Colonic mucosa (tissue), 4 donors: ENCODE measurements at regions not wholly inside any gene's neighbourhood (a gene's known extent, or its start where the extent isn't known, plus 50 kb on each side); places are given as distances from the start of the nearest gene placed in this dataset.
"Not testable (repeated sequence)": the region's sequence is repeated elsewhere in the genome, so short reads cannot be mapped to it uniquely, and the experiment has no call there.

Experiments
- DNase-seq: peaks from one replicate; pipeline ENCODE4 v3.0.0-alpha.2; 2020
- H3K27ac ChIP-seq: fragments of 200-600 bp; one replicate; pipeline ENCODE4 v1.8.0; 2021
- H3K27me3 ChIP-seq: fragments of 200-600 bp; one replicate; pipeline ENCODE4 v1.8.0; 2021
- H3K36me3 ChIP-seq: fragments of 200-600 bp; one replicate; pipeline ENCODE4 v1.8.0; 2021
- H3K4me1 ChIP-seq: fragments of 200-600 bp; one replicate; pipeline ENCODE4 v1.8.0; 2021; ENCODE audit warnings: mild to moderate bottlenecking
- H3K4me3 ChIP-seq: fragments of 200-600 bp; one replicate; pipeline ENCODE4 v1.8.0; 2021
- H3K9ac ChIP-seq, 2 donors: one replicate each; pipeline ENCODE4 v1.7.0; 2013; ENCODE audit warnings: control low read depth in 2 of 2, low read depth in 2 of 2, low read length in 2 of 2
- H3K9me3 ChIP-seq: fragments of 200-600 bp; one replicate; pipeline ENCODE4 v1.8.0; 2021
- CTCF ChIP-seq: fragments of 200-600 bp; IDR thresholded peaks from one replicate; pipeline ENCODE4 v1.8.0; 2022; ENCODE audit warnings: antibody characterized with exemption, mild to moderate bottlenecking
- intact Hi-C: fragments of 100-400 bp; cut with DNase I; formaldehyde crosslinking; loops from one replicate; pipeline ENCODE4 v1.14.1; 2022
- donor health status: healthy.
- donor health status: DM: no; HTN: no; CAD: no.
- donor health status: DM: no; HTN: no; CAD: no.

GRCh38 chr15:67948215-67948614 lies 105.9 kb upstream of the PIAS1 start:
- Histone ChIP-seq H3K4me1 (no peaks in the 10 kb centered on the region), H3K9me3 (no peaks in the 10 kb centered on the region), H3K4me3 (no peak overlapping the region), H3K9ac (no peak overlapping the region), H3K27me3 (no peaks in the 10 kb centered on the region), H3K27ac (no peak overlapping the region), H3K36me3 (no peaks in the 10 kb centered on the region)
- no peak for TF ChIP-seq CTCF
- intact Hi-C loops, result no loop called here
- DNase-seq, result no peak

- H3K27ac ChIP-seq, H3K27me3 ChIP-seq, H3K9ac ChIP-seq, H3K9me3 ChIP-seq, H3K36me3 ChIP-seq, H3K4me3 ChIP-seq, H3K4me1 ChIP-seq, intact Hi-C loops, DNase-seq: not testable (repeated sequence)
Observed at GRCh38 chr15:67951187-67951586, 102.9 kb upstream of the PIAS1 start.

GRCh38 chr15:67953299-67953698 lies 100.8 kb upstream of the PIAS1 start:
- no peak overlapping the region for H3K9ac ChIP-seq
- no peak for DNase-seq
- no peaks in the 10 kb centered on the region for H3K36me3 ChIP-seq
- TF ChIP-seq CTCF, result no peak
- no peaks in the 10 kb centered on the region for H3K4me1 ChIP-seq
- H3K27me3 ChIP-seq, result no peaks in the 10 kb centered on the region
- no peaks in the 10 kb centered on the region for H3K9me3 ChIP-seq
- H3K4me3 ChIP-seq, result no peak overlapping the region
- intact Hi-C loops, result no loop called here
- H3K27ac ChIP-seq, result no peak overlapping the region

- H3K36me3 ChIP-seq, result no peaks in the 10 kb centered on the region
- H3K9me3 ChIP-seq, result no peaks in the 10 kb centered on the region
- no peaks in the 10 kb centered on the region for H3K4me1 ChIP-seq
- H3K27me3 ChIP-seq, result no peaks in the 10 kb centered on the region
- intact Hi-C loops, result no loop called here
- DNase-seq, result no peak
- TF ChIP-seq CTCF, result no peak
- no peak overlapping the region for H3K27ac ChIP-seq
- H3K4me3 ChIP-seq, result no peak overlapping the region
- H3K9ac ChIP-seq, result no peak overlapping the region
Observed at GRCh38 chr15:67955252-67955651, 98.9 kb upstream of the PIAS1 start.

GRCh38 chr15:67957435-67958132 lies 96.5 kb upstream of the PIAS1 start:
- Histone ChIP-seq H3K27ac (no peak overlapping the region), H3K36me3 (no peaks in the 10 kb centered on the region), H3K9me3 (no peaks in the 10 kb centered on the region), H3K4me3 (no peak overlapping the region), H3K27me3 (no peaks in the 10 kb centered on the region), H3K9ac (no peak overlapping the region), H3K4me1 (no peaks in the 10 kb centered on the region)
- no peak for DNase-seq
- TF ChIP-seq CTCF, result no peak
- intact Hi-C loops, result no loop called here

- Histone ChIP-seq H3K4me1 (no peaks in the 10 kb centered on the region), H3K27me3 (no peaks in the 10 kb centered on the region), H3K4me3 (peak overlapping the region; percentile 25), H3K9ac (peak overlapping the region; percentile 31 to 35), H3K9me3 (no peaks in the 10 kb centered on the region), H3K36me3 (no peaks in the 10 kb centered on the region), H3K27ac (no peak overlapping the region)
- peak; percentile 74 for DNase-seq
- TF ChIP-seq CTCF, result no peak
- intact Hi-C loops, result no loop called here
Observed at GRCh38 chr15:67967871-67968431, 86.2 kb upstream of the PIAS1 start.
